GM18517 (cell line): ENCODE measurements at regions not wholly inside any gene's neighbourhood (a gene's known extent, or its start where the extent isn't known, plus 50 kb on each side); places are given as distances from the start of the nearest gene placed in this dataset.
"Not testable (repeated sequence)": the region's sequence is repeated elsewhere in the genome, so short reads cannot be mapped to it uniquely, and the experiment has no call there.

Experiments
- ATAC-seq: cut with Tn5 transposase; IDR thresholded peaks from one replicate; pipeline ENCODE4 v1.9.1; 2021; ENCODE audit warnings: mild to moderate bottlenecking, moderate library complexity; ENCODE audit not compliant: unreplicated experiment

DNA sequence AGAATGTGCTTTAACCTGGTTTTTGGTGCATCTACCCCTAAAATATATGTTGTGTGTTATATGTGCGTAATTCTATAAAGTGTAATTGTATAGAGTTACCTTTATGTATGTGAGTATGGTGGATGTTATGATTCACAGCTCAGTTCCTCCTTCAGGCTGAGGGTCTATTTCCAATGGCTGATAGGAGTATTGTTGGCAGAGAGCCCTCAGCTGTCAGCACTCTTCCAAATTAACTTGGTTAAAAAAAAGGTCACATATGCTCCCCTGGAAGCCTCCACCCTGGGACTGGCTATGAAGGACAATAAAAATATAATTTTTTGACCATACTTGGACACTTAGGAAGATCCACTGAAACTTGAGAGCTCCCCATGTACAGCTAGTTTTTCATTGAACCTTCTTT, 250.4 kb upstream of the CDH12 start:
- no peak for ATAC-seq

DNA sequence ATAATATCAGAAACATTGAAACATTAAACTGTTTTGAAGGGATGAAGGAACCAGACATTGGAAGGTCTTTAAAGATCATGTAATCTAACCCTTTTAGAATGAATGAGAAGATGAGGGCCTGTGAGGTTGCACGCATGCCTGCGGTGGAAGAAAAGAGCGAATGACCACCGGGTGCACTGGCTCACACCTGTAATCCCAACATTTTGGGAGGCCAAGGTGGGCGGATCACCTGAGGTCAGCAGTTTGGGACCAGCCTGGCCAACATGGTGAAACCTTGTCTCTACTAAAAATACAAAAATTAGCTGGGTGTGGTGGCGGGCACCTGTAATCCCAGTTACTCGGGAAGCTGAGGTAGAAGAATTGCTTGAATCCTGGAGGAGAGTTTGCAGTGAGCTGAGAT, 242.3 kb upstream of the CDH12 start:
- not testable (repeated sequence) for ATAC-seq

DNA sequence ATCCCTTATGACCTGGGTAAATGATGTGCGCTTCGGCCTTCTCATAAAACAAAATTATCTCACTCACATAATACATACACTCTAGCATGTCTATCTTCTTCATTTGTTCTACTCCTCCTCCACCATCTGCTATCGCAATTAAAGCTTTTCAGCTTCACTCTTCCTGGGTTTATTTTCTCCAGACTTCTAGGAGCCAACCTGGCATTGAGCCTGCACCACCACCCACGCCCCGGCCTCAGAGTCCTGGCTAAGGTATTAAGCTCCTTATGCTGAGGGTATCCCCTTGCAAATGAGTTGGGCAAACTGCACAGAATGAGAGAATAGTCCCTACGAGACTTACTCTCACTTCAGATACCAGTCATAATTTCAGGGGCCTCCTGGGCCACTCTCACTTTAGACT, 236.1 kb upstream of the CDH12 start:
- no peak for ATAC-seq

DNA sequence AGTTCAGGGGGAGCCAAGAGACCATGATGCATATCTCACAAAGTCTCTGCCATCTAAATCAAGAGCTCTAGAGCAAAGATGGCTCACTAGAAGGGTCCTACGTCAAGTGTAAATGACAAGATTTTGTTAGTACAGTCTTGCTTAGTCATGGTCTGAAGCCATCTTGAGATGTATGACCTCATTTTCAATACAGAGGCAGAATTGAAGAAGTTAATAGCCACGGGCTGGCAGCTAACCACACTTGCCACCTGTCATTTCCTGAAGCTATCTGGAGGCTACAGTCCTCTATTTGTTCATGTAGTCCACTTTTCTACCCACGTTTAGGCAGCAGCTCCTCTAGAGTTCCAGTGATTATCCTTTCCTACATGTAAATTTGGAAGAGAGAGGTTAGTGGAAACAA, 231.7 kb upstream of the CDH12 start:
- peak; percentile 70 for ATAC-seq

DNA sequence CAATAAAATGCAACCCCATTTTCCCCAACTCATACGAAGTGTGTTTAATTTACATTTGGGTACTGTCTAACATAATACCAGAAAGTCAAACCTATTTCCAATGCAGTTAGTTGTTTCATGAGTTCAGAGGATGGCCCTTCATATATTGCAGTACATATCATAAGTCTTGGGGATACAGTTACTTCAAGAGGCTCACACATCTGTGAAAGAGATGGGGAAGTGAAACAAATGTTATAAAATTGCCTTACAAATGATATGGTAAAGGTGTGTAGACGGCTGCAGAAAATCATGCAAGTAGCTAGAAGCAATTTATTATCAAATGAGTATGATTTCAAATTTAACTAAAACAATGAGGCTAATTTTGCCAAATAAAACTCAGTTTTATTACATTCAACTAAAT, 219.0 kb upstream of the CDH12 start:
- no peak for ATAC-seq

DNA sequence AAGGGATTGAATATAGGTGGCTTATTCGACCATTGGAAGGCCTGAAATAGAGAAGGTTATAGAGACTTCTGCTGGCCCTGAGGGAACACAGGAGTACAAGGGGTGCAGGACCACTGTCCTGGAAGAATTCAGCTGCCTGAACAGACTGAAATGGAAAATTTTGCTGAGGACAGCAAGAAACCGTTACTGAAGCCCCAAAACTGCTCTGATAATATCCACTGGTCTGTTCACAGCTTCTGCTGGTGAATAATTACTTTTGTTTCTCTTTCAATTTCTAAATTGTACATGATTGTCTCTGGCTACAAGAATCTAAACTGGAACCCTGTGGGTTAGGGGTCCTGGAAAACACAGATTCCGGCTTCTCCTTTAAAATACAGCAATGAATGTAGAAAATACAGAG, 218.5 kb upstream of the CDH12 start:
- ATAC-seq: peak; percentile 66

DNA sequence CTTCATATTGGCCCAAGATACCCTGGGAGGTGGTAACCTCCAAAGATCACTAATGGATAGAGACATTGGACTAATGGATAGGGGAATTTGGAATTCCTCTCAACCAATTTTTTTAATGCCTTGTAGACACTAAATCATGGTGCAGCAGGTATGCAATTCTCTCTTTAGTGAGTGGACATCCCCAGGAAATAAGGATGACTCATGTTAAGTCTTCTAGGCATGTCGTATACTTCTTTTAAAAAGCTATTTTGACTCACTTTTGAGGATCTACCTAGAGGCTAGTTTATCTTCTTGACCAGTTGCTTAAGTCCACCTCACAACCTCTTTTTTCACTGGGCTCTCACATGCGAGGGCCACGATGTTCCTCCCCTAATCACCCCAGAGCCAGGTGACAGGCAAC, 211.6 kb upstream of the CDH12 start:
- no peak for ATAC-seq

DNA sequence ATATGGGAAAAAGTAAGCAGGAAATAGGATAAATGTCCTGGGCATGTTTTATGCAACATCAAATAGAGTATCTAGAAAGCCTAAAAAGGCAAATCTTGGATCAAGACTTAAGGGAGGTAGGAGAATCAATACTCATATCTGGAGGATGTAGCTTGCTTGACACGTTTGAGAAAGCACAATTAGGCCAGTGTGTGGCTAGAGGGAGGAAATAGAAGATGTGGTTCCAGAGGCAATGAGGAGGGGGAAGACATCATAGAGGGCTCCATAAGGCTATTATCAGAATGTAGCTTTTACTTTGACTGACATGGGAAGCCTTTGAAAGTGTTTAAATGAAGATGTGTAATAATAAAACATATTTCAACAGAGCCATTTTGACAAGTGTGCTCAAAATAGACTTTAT, 200.7 kb upstream of the CDH12 start:
- ATAC-seq: no peak

DNA sequence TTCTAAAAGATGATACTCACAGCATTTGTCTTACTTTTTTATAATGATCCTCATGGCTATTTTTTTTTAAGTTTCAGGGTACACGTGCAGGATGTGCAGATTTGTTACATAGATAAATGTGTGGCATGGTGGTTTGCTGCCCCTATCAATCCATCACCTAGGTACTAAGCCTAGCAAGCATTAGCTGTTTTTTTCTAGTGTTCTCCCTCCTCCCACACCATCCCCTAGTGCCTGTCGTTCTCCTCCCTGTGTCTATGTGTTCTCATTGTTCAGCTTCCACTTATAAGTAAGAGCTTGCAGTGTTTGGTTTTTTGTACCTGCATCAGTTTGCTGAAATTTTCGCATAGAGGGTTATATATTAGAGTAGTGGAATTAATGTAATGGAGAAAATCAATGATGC, 189.1 kb upstream of the CDH12 start:
- no peak for ATAC-seq

DNA sequence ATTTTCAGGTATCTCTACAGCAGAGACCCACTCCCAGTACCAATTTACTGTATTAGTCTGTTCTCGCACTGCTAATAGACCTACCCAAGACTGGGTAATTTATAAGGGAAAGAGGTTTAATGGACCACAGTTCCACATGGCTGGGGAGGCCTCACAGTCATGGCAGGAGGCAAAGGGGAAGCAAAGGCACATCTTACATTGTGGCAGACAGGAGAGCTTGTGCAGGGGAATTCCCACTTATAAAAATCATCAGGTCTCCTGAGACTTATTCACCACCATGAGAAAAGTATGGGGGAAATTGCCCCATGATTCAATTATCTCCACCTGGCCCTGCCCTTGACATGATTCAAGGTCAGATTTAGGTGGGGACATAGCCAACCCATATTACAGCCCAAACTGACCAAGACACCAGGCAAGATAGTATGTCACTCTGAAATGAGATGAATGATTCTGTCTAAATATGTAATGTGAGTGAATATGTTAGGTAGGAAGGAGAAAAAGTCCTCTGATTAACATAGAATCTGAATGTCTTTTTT, 182.5 kb upstream of the CDH12 start:
- ATAC-seq: no peak

DNA sequence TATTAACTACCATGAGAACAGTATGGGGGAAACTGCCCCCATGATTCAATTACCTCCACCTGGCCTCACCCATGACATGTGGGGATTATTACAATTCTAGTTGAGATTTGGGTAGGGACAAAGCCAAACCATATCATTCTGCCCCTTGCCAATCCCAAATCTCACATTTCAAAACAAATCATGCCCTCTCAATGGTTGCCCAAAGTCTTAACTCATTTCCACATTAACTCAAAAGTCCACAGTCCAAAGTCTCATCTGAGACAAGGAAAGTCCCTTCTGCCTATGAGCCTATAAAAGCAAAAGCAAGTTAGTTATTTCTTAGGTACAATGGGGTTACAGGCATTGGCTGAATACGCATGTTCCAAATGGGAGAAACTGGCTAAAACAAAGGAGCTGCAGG, 180.7 kb upstream of the CDH12 start:
- ATAC-seq: no peak

DNA sequence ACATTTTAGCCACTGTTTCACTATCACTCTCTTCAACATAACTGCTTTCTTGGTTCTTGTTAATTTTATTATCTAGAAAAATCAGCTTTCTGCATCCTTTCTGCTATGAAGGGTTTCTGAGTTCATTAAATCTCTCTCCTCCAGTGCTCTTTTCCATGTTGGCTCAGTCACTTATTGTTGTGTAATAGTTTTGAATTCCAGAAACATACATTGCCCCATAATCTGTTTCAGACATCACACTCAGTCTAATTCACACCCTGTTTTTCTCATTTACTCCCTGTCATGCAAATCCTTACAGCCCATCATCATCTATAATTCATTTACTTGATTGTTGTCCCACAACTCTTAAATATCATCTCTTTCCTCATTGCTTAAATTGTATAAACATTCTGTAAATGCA, 176.1 kb upstream of the CDH12 start:
- ATAC-seq: no peak

DNA sequence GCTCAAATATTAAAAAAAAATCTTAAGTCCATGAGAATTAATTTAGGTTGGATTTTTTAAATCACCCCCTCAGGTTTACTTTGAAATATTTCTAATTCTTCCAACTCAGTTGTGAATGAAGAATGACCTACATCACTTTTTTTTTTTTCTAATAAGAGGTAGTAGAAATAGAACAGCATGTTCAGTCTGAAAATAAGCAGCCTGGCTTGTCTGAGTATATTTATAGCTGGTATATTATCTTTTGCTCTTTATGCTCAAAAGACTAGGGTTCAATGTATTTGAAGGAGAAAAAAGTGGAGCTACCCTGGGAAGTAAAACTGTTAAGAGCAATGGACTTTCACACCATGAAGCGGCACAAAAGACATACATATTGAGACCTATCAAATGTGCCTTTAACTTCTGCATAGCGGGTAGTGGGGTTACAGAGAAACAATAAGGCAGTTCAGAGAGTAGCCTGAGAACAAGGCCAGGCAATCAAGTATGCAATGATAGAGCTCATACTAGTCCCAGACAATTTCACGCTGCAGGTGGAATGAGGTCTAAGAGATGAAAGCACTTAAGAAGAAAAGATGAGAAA, 175.4 kb upstream of the CDH12 start:
- no peak for ATAC-seq

DNA sequence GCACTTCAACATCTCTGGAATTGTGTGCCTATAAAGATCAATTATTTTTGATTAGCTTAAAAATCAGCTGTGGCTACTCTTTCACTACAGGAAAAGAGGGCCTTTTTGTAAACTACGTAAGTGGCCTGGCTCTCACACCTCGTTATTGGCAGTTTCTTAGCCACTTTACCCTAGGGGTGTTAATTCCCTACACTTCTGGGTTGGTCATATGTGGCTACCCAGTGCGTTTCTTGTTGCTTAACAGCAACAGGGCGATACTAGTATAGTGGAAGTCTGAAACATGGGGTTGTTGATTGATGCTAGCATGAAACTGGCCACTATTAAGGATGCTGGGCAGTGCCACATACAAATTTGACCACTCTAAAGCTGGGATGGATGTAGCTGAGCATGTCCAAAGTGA, 174.7 kb upstream of the CDH12 start:
- no peak for ATAC-seq

DNA sequence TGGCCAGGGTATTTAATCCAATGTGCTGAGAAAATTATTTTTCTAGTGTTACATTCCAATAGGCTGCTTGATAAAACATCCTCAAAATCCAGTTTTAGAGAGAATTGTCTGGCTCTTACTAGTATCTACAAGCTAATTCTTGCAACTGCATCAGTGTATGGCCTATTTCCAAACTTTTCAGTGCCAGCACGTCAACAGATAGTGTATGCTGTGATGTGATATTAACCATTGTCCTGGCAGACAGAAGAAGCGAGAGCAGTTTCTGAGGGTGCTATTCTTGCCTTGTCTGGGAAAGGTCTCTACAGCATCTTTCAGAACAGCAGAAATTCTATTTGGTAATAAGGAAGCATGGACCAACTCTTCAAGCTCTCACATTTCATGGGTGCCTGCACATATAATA, 174.2 kb upstream of the CDH12 start:
- ATAC-seq: no peak

DNA sequence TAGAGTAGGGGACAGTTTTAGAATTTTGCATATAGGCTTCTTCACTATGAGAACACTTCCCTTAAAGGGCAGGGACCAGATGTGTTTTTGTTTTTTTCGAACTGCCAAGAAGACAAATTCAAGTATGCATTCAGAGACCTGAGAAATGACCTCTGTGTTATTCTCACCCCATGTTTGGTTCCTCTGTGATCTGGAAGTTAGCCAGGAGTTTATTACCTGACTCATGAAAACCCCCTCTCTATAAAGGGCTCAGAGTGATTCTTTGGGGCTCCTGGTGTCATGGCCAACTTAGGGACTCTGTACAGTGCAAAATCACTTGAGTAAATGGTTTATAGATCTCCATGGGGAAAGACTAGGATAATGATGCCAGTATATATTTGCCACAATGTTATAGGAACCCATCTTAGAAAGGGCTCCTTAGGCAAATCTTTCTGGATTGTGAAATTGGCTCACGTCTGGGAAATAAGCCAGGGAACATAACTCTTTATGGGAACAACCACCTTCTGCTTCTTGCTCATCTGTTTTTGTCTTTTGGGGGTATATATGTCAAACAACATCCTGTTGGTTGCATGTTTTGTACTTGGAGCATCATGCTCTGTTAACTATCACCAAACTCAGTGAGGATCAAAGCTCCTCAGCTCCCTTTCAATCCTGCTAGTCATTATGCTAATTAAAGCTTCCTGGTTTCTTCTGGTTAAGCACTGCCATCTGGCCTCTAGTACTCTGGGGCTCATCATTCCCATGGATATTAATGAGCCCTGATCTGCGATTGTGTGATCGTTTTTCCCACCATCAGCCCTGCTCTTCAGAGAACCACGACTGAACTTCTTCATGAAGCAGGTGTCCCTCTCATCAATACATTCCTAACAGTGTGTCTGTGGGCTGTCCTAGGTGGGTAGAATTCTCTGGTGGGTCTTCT, 173.4 kb upstream of the CDH12 start:
- no peak for ATAC-seq

DNA sequence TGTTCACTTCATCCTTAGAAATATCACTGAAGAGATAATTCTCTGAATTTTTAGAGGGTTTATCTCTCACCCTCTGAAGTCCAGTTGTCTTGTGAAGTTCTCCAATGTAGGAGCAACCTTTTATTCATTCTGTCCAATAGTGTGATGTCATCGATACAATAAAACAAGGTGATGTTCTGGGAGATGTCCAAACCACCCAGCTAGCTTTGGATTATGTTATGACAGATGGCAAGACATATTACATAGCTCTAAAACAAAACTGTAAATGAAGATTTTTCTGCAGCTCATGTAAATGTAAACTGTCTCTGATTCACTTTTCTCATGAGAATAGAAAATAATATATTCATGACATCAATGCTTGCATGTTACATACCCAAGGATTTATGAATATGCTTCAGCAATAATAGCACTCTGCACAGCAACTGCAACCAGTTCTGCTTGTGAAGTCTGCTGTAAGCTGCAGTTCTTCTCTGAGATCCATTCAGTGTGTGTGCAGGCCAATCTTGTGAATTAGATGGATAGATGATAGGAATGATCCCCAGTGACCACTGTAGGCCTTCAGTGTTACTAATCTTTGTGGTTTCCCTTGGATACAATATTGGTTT, 172.6 kb upstream of the CDH12 start:
- no peak for ATAC-seq

DNA sequence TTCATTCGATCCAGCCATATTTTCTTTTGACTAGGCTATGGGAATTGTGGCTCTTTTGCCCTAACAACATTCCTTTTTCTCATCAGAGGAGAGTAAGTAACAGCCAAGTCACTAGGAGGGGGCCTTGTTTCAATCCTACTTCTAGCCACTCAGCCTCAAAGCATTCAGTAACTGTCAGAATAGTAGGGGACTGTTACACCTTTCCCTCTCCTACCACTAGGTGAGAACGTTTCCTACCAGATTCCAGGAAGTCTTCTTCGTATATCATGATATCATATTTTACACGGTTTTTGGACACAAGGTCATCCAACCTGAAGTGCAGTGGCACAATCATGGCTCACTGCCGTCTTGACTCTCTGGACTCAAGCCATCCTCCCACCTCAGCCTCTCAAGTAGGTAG, 171.3 kb upstream of the CDH12 start:
- no peak for ATAC-seq

DNA sequence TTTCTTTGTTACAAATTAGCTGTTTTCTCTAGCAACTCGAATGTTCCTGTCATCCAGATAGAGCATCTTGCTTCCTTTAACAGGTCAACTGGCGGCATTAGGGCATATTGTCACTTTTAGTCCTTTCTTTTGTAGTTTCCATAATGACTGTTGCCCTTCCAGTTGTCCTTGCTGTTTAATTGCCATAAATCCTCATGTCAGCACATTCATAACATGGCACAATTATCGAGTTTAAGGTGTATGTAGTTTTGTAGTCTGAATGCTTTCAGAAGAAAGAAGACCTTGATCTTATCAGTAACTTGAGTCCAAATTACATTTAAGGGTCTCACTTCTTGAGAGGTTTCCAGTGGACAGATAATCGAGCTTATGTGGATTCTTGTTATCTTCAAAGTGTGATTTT, 161.7 kb upstream of the CDH12 start:
- ATAC-seq: no peak

DNA sequence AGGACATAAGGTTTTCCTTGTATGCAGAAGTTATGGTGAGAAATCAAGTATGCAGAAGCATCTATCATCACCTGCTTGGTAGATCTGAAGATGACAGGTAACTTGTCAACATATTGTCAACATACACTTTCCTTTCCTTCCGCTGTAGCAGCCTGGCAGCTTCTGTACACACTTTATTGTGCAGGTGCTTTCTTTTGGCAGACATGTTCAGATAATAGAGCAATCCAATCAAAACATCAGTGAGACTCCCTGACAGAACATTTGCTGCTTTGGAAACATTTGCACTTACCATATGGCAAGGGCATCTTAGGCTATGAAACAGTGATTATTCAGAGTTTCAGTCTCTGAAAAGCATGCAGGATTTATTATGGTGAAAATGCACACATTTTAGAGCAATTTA, 161.1 kb upstream of the CDH12 start:
- no peak for ATAC-seq

DNA sequence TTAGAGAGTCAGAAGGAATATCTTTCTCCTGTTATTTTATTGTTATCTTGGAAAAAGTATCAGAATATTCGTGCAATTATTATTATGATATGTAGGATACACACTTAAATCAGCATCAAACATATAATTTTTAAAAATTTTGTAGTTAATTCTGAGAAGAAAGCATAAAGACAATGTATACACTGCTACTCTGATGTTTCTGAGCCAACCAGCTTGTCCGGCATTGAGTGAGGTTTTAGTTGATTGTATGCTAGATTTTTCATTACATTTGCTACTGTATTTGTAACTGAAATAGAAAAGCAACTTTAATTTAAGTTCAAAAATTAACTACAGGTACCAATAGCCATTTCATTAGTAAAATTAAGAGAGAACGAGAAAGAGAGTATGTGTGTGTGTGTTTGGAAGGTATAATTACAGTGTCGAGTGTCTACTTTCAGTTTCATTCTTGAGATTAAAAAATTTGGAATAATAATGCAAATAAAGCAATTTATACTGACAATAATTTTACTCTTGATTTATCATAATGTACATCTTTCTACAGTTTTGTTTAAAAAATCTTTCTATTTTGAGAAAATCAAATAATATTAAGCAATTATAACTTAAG, 160.4 kb upstream of the CDH12 start:
- ATAC-seq: no peak

DNA sequence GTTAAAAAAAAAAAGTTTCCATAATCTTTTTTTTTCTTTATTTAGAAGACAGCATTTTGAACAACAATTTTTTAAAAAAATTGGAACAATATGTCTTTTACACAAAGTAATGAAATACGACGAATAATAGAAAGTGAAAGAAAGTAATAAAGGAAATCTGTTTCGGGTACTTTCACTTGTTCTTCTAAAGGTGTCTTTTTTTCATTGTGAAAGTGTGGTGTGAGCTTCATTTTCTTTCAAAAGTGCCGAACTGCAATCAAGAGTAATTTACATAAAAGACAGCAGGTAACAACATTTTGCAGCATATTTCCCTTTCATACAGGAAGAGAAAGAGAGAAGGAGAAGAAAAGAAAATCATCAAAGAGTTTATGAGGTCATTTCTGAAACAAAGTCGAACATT, 159.7 kb upstream of the CDH12 start:
- ATAC-seq: peak; percentile 93
